HL-60 (cell line): ENCODE measurements at regions not wholly inside any gene's neighbourhood (a gene's known extent, or its start where the extent isn't known, plus 50 kb on each side); places are given as distances from the start of the nearest gene placed in this dataset.

Source experiments
- GABPA ChIP-seq: IDR thresholded peaks from 2 replicates; pipeline ENCODE4 v1.6.1; 2012; ENCODE audit warnings: low read depth
- POLR2AphosphoS5 ChIP-seq: IDR thresholded peaks from 2 replicates; pipeline ENCODE4 v1.6.1; 2012; ENCODE audit warnings: low read depth
- TF ChIP-seq, protein P1 (sequence below): IDR thresholded peaks from 2 replicates; pipeline ENCODE4 v1.6.1; 2012; ENCODE audit warnings: low read depth; ENCODE audit not compliant: insufficient replicate concordance
- TF ChIP-seq, protein P2 (sequence below): IDR thresholded peaks from one replicate; pipeline ENCODE4 v1.5.1; 2011; ENCODE audit warnings: low read length, control low read depth, inconsistent platforms; ENCODE audit not compliant: insufficient read depth

DNA sequence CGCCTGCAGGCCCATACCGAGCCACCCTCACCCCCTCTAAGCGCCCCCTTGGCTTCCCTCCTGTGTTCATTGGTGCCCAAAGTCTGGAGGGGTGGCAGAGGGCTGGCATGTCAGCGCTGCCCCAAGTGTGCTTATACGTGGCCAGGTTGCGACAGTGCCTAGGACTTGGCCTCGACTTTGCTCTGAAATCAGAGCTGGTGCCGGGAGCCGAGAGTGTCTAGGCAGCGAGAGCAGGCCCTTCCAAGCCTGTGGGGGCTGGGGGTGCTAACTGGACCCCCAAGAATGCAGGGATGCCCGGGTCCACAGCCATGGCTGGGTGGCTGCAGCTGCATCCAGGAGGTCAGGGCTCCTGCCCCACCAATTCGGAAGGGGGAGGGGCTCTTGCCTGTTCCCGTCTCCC, 95.6 kb upstream of the MGAT5 start:
- TF ChIP-seq GABPA (no peak), POLR2AphosphoS5 (no peak)
- TF ChIP-seq, protein P1, sequence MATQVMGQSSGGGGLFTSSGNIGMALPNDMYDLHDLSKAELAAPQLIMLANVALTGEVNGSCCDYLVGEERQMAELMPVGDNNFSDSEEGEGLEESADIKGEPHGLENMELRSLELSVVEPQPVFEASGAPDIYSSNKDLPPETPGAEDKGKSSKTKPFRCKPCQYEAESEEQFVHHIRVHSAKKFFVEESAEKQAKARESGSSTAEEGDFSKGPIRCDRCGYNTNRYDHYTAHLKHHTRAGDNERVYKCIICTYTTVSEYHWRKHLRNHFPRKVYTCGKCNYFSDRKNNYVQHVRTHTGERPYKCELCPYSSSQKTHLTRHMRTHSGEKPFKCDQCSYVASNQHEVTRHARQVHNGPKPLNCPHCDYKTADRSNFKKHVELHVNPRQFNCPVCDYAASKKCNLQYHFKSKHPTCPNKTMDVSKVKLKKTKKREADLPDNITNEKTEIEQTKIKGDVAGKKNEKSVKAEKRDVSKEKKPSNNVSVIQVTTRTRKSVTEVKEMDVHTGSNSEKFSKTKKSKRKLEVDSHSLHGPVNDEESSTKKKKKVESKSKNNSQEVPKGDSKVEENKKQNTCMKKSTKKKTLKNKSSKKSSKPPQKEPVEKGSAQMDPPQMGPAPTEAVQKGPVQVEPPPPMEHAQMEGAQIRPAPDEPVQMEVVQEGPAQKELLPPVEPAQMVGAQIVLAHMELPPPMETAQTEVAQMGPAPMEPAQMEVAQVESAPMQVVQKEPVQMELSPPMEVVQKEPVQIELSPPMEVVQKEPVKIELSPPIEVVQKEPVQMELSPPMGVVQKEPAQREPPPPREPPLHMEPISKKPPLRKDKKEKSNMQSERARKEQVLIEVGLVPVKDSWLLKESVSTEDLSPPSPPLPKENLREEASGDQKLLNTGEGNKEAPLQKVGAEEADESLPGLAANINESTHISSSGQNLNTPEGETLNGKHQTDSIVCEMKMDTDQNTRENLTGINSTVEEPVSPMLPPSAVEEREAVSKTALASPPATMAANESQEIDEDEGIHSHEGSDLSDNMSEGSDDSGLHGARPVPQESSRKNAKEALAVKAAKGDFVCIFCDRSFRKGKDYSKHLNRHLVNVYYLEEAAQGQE, result no peak
- TF ChIP-seq, protein P2, sequence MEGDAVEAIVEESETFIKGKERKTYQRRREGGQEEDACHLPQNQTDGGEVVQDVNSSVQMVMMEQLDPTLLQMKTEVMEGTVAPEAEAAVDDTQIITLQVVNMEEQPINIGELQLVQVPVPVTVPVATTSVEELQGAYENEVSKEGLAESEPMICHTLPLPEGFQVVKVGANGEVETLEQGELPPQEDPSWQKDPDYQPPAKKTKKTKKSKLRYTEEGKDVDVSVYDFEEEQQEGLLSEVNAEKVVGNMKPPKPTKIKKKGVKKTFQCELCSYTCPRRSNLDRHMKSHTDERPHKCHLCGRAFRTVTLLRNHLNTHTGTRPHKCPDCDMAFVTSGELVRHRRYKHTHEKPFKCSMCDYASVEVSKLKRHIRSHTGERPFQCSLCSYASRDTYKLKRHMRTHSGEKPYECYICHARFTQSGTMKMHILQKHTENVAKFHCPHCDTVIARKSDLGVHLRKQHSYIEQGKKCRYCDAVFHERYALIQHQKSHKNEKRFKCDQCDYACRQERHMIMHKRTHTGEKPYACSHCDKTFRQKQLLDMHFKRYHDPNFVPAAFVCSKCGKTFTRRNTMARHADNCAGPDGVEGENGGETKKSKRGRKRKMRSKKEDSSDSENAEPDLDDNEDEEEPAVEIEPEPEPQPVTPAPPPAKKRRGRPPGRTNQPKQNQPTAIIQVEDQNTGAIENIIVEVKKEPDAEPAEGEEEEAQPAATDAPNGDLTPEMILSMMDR, result no peak
